ENCODE measurements at regions not wholly inside any gene's neighbourhood (a gene's known extent, or its start where the extent isn't known, plus 50 kb on each side); places are given as distances from the start of the nearest gene placed in this dataset.

GRCh38 chr3:159928666-159929065, 60.0 kb upstream of the IL12A start:
- TF ChIP-seq POLR2AphosphoS5 (IDR thresholded peaks at IDR 0.05; ENCODE audit: low read depth, low read length) (no peak), PAX5 (IDR thresholded peaks at IDR 0.05; ENCODE audit: insufficient read depth, low read length, severe bottlenecking) (no peak), POU2F2 (IDR thresholded peaks at IDR 0.05; ENCODE audit: low read depth, low read length) (no peak), POLR2A (IDR thresholded peaks at IDR 0.05; ENCODE audit: low read depth, low read length) (no peak), SPI1 (IDR thresholded peaks at IDR 0.05; ENCODE audit: low read depth, low read length) (no peak), TAF1 (IDR thresholded peaks at IDR 0.05; ENCODE audit: low read depth, low read length) (no peak)
- DNase-seq (ENCODE audit: insufficient read length, low spot score) (no peak), FAIRE-seq (no peak)

GRCh38 chr3:159929171-159930141, 59.2 kb upstream of the IL12A start:
- FAIRE-seq: no peak
- peak; percentile 11; the same call in 1 of the 2 replicates for TF ChIP-seq SPI1 (IDR thresholded peaks at IDR 0.05; ENCODE audit: low read depth, low read length)
- no peak for TF ChIP-seq PAX5 (IDR thresholded peaks at IDR 0.05; ENCODE audit: insufficient read depth, low read length, severe bottlenecking)
- DNase-seq (ENCODE audit: insufficient read length, low spot score): no peak

GRCh38 chr3:159934216-159934615, 54.4 kb upstream of the IL12A start:
- no peak for DNase-seq (ENCODE audit: insufficient read length, low spot score)
- FAIRE-seq: no peak
- TF ChIP-seq SPI1 (IDR thresholded peaks at IDR 0.05; ENCODE audit: low read depth, low read length) (no peak), PAX5 (IDR thresholded peaks at IDR 0.05; ENCODE audit: insufficient read depth, low read length, severe bottlenecking) (no peak), POU2F2 (IDR thresholded peaks at IDR 0.05; ENCODE audit: low read depth, low read length) (no peak), POLR2AphosphoS5 (IDR thresholded peaks at IDR 0.05; ENCODE audit: low read depth, low read length) (no peak), TAF1 (IDR thresholded peaks at IDR 0.05; ENCODE audit: low read depth, low read length) (no peak), POLR2A (IDR thresholded peaks at IDR 0.05; ENCODE audit: low read depth, low read length) (no peak)

GRCh38 chr3:159936541-159936940, 52.1 kb upstream of the IL12A start:
- no peak for FAIRE-seq

GRCh38 chr3:159937561-159938166, 51.0 kb upstream of the IL12A start:
- FAIRE-seq: no peak
- no peak for TF ChIP-seq POU2F2 (IDR thresholded peaks at IDR 0.05; ENCODE audit: low read depth, low read length)
- no peak for TF ChIP-seq POLR2A (IDR thresholded peaks at IDR 0.05; ENCODE audit: low read depth, low read length)
- TF ChIP-seq PAX5 (IDR thresholded peaks at IDR 0.05; ENCODE audit: insufficient read depth, low read length, severe bottlenecking): no peak
- TF ChIP-seq TAF1 (IDR thresholded peaks at IDR 0.05; ENCODE audit: low read depth, low read length): no peak
- TF ChIP-seq SPI1 (IDR thresholded peaks at IDR 0.05; ENCODE audit: low read depth, low read length): no peak
- no peak for TF ChIP-seq POLR2AphosphoS5 (IDR thresholded peaks at IDR 0.05; ENCODE audit: low read depth, low read length)
- DNase-seq (ENCODE audit: insufficient read length, low spot score): no peak

More at GRCh38 chr3:159936541-159936940, 52.1 kb upstream of the IL12A start:
- TF ChIP-seq SPI1 (IDR thresholded peaks at IDR 0.05; ENCODE audit: low read depth, low read length) (no peak), POU2F2 (IDR thresholded peaks at IDR 0.05; ENCODE audit: low read depth, low read length) (no peak), POLR2AphosphoS5 (IDR thresholded peaks at IDR 0.05; ENCODE audit: low read depth, low read length) (no peak), PAX5 (IDR thresholded peaks at IDR 0.05; ENCODE audit: insufficient read depth, low read length, severe bottlenecking) (no peak), TAF1 (IDR thresholded peaks at IDR 0.05; ENCODE audit: low read depth, low read length) (no peak), POLR2A (IDR thresholded peaks at IDR 0.05; ENCODE audit: low read depth, low read length) (no peak)
- DNase-seq (ENCODE audit: insufficient read length, low spot score): no peak

DNA sequence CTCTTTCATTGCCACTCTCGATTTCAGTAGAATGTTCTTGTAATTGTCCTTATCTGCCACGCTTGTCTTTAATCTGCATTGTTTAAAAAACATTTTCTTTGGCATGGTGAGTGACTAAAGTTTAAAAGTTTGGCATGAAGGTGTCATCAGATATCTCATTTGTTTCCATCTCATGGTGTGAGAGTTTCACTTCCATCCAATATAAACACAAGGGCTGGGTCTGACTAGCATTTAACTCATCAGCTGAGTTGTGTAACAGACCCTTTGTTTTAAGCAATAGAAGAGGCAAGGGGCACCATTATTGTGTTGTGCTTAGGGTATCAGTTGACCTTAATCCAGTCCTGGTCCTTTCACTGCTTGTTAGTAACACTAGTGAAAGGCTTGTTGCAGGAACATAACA, 49.9 kb upstream of the IL12A start:
- FAIRE-seq (no peak), DNase-seq (ENCODE audit: insufficient read length, low spot score) (no peak)
- TF ChIP-seq POLR2AphosphoS5 (IDR thresholded peaks at IDR 0.05; ENCODE audit: low read depth, low read length) (no peak), PAX5 (IDR thresholded peaks at IDR 0.05; ENCODE audit: insufficient read depth, low read length, severe bottlenecking) (no peak), TAF1 (IDR thresholded peaks at IDR 0.05; ENCODE audit: low read depth, low read length) (no peak)
